HG02981 (cell line): ENCODE measurements at regions not wholly inside any gene's neighbourhood (a gene's known extent, or its start where the extent isn't known, plus 50 kb on each side); places are given as distances from the start of the nearest gene placed in this dataset.
"Not testable (repeated sequence)": the region's sequence is repeated elsewhere in the genome, so short reads cannot be mapped to it uniquely, and the experiment has no call there.

Experiments
- ATAC-seq: cut with Tn5 transposase; IDR thresholded peaks from one replicate; pipeline ENCODE4 v1.9.1; 2021; ENCODE audit warnings: mild to moderate bottlenecking, moderate library complexity; ENCODE audit not compliant: unreplicated experiment

GRCh38 chr16:60302261-60302660, 1568.1 kb upstream of the GOT2 start:
- no peak for ATAC-seq

GRCh38 chr16:60299241-60299776, 1565.2 kb upstream of the GOT2 start:
- no peak for ATAC-seq

GRCh38 chr16:60295451-60295850, 1561.3 kb upstream of the GOT2 start:
- ATAC-seq, result no peak

- no peak for ATAC-seq
Measured at GRCh38 chr16:60285794-60286193, 1551.7 kb upstream of the GOT2 start.

GRCh38 chr16:60279061-60279665, 1545.0 kb upstream of the GOT2 start:
- ATAC-seq, result no peak

- no peak for ATAC-seq
Measured at GRCh38 chr16:60274431-60275019, 1540.4 kb upstream of the GOT2 start.

GRCh38 chr16:60271781-60272180, 1537.7 kb upstream of the GOT2 start:
- no peak for ATAC-seq

- ATAC-seq, result no peak
Measured at GRCh38 chr16:60271025-60271771, 1537.1 kb upstream of the GOT2 start.

- no peak for ATAC-seq
Measured at GRCh38 chr16:60261425-60261824, 1527.3 kb upstream of the GOT2 start.

GRCh38 chr16:60259956-60260355, 1525.8 kb upstream of the GOT2 start:
- no peak for ATAC-seq

- no peak for ATAC-seq
Measured at GRCh38 chr16:60246086-60246485, 1512.0 kb upstream of the GOT2 start.

GRCh38 chr16:60241671-60242070, 1507.6 kb upstream of the GOT2 start:
- no peak for ATAC-seq

GRCh38 chr16:60230666-60231065, 1496.5 kb upstream of the GOT2 start:
- ATAC-seq, result no peak

GRCh38 chr16:60225541-60225940, 1491.4 kb upstream of the GOT2 start:
- no peak for ATAC-seq

- ATAC-seq, result no peak
Measured at GRCh38 chr16:60217787-60218186, 1483.7 kb upstream of the GOT2 start.

- no peak for ATAC-seq
Measured at GRCh38 chr16:60214311-60214710, 1480.2 kb upstream of the GOT2 start.

GRCh38 chr16:60206516-60206915, 1472.4 kb upstream of the GOT2 start:
- ATAC-seq, result no peak

GRCh38 chr16:60204181-60204580, 1470.1 kb upstream of the GOT2 start:
- ATAC-seq, result no peak

- no peak for ATAC-seq
Measured at GRCh38 chr16:60203525-60204124, 1469.5 kb upstream of the GOT2 start.

GRCh38 chr16:60200729-60201128, 1466.6 kb upstream of the GOT2 start:
- ATAC-seq, result not testable (repeated sequence)

- no peak for ATAC-seq
Measured at GRCh38 chr16:60200161-60200560, 1466.0 kb upstream of the GOT2 start.

- ATAC-seq, result no peak
Measured at GRCh38 chr16:60199150-60199549, 1465.0 kb upstream of the GOT2 start.
